ENCODE measurements at regions not wholly inside any gene's neighbourhood (a gene's known extent, or its start where the extent isn't known, plus 50 kb on each side); places are given as distances from the start of the nearest gene placed in this dataset.

DNA sequence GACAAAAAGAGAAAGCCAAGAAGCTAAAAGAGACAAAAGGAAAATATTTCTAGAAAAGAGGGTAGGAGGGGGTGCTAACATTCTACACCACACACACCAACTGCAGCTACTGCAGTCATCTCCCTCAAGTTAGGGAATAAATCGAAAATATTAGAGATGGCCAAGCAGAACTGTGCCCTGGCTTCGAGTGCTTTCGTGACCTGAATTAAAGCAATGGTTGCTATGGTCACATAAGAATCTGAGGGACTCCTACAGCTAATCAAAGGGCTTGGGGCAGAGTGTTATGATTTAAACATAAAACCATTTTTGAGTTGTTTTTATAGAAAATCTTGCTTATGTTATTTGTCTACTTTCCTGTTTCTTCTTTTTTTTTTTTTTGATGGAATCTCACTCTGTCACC, 159.6 kb upstream of the HNRNPA3 start:
- Histone ChIP-seq H3K4me1 (ENCODE audit: control insufficient read depth in 2 of 2, insufficient read depth in 2 of 2, low read length in 2 of 2) (no peaks in the 10 kb centered on the region), H3K4me3 (ENCODE audit: low read length) (no peak overlapping the region), H3K9me3 (ENCODE audit: control insufficient read depth in 2 of 3, low read length in 3 of 3) (no peaks in the 10 kb centered on the region), H3K36me3 (ENCODE audit: control insufficient read depth in 2 of 3, insufficient read depth in 3 of 3, low read length in 3 of 3) (no peaks in the 10 kb centered on the region), H3K27ac (ENCODE audit: low read depth, low read length) (no peak overlapping the region), H3K27me3 (ENCODE audit: control insufficient read depth in 2 of 2, insufficient read depth in 2 of 2, low read length in 2 of 2) (peaks cover 0 to 5% of the 10 kb centered on the region in 2 donors)
- no peak overlapping the region for H3K27ac Mint-ChIP-seq
- no peak for ATAC-seq
- H3K4me3 Mint-ChIP-seq = no peak overlapping the region
- peaks cover 0 to 33% (median 8%) of the 10 kb centered on the region in 5 donors for H3K27me3 Mint-ChIP-seq
- intact Hi-C loops (cut with micrococcal nuclease) = no loop called here
- no peak for DNase-seq
- ChIA-PET CTCF (interaction anchor here (1.4 kb wide), 1 partner anchor 9 kb away, joined by 3 read pairs; no protein-coding TSS in a partner anchor), POLR2A (no interaction called here)
- H3K9me3 Mint-ChIP-seq = peaks cover 0 to 3% (median 0%) of the 10 kb centered on the region in 11 donors
- no peaks in the 10 kb centered on the region for H3K4me1 Mint-ChIP-seq
- no peaks in the 10 kb centered on the region for H3K36me3 Mint-ChIP-seq

DNA sequence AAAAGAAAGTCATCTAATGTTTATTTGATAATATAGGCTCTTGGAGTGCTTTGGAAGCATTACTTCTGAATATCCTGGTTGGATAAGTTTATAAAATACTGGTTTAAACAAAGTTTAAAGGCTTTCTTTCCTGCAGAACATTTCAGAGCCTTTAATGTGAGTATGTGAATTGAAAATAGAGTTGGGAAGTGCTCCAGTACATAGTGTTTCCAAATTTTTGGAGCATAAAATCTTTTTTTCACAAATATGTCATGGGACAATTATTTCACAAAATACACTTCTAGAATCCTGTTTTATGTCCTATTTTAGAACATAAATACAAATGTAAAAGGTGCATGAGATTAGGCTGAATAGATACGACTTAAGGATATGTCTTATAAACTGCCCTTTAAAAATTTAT, 158.9 kb upstream of the HNRNPA3 start:
- ChIA-PET POLR2A (no interaction called here), CTCF (interaction anchor here (1.4 kb wide), 1 partner anchor 9 kb away, joined by 3 read pairs; no protein-coding TSS in a partner anchor)
- no peaks in the 10 kb centered on the region for H3K36me3 ChIP-seq (ENCODE audit: control insufficient read depth in 2 of 3, insufficient read depth in 3 of 3, low read length in 3 of 3)
- H3K9me3 Mint-ChIP-seq = peaks cover 0 to 3% (median 0%) of the 10 kb centered on the region in 11 donors
- H3K27ac ChIP-seq (ENCODE audit: low read depth, low read length) = no peak overlapping the region
- peaks cover 0 to 32% (median 8%) of the 10 kb centered on the region in 5 donors for H3K27me3 Mint-ChIP-seq
- H3K36me3 Mint-ChIP-seq = no peaks in the 10 kb centered on the region
- peaks cover 0 to 3% (median 0%) of the 10 kb centered on the region in 7 donors for H3K4me1 Mint-ChIP-seq
- H3K9me3 ChIP-seq (ENCODE audit: control insufficient read depth in 2 of 3, low read length in 3 of 3) = no peaks in the 10 kb centered on the region
- no peak for ATAC-seq
- intact Hi-C loops (cut with micrococcal nuclease) = no loop called here
- H3K4me3 Mint-ChIP-seq = no peak overlapping the region
- H3K27me3 ChIP-seq (ENCODE audit: control insufficient read depth in 2 of 2, insufficient read depth in 2 of 2, low read length in 2 of 2) = peaks cover 0 to 5% of the 10 kb centered on the region in 2 donors
- no peaks in the 10 kb centered on the region for H3K4me1 ChIP-seq (ENCODE audit: control insufficient read depth in 2 of 2, insufficient read depth in 2 of 2, low read length in 2 of 2)
- no peak overlapping the region for H3K27ac Mint-ChIP-seq
- DNase-seq = no peak
- H3K4me3 ChIP-seq (ENCODE audit: low read length) = no peak overlapping the region

DNA sequence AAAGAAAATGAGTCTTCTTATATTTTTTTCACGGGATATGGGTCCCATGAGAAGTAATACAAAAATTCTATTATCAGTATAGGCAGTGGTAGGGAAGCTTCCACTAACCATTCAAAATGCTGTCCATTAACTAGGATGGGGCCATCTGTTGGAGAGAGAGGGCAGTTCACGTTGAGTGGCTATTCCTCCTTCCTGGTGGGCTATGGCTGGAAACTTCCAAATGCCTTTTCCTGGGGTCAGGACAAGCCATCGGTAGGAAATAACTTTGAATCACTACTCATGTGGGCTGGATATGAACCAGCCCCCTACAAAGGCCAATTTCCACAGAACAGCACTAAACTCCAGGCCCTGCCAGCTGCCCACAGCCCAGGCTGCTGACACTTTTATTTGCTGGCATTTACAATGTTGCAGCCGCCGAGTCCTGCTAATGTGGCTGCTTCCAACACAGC, 156.1 kb upstream of the HNRNPA3 start:
- POLR2A ChIA-PET = no interaction called here

DNA sequence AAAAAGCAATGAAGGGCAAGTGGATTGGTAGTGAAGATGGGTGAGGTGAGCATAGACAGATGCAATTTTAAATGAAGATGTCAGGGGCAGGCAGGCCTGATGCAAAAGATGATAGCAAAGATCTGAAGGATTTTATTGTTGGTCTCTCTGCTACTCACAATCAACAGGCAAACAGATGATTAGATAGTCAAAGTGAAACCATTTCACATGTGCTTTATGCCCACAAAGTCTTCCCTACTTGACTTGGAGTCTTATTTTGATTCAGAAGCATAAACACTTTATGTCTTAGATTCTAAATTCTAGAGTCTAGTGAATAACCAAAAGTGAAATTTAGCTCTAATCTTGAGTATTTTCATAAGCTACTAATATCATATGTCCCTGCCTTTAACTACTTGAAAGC, 153.8 kb upstream of the HNRNPA3 start:
- peaks cover 3 to 10% (median 4%) of the 10 kb centered on the region in 5 donors for H3K27me3 Mint-ChIP-seq
- Histone ChIP-seq H3K36me3 (ENCODE audit: control insufficient read depth in 2 of 3, insufficient read depth in 3 of 3, low read length in 3 of 3) (no peaks in the 10 kb centered on the region), H3K9me3 (ENCODE audit: control insufficient read depth in 2 of 3, low read length in 3 of 3) (no peaks in the 10 kb centered on the region), H3K4me3 (ENCODE audit: low read length) (no peak overlapping the region), H3K27ac (ENCODE audit: low read depth, low read length) (no peak overlapping the region), H3K4me1 (ENCODE audit: control insufficient read depth in 2 of 2, insufficient read depth in 2 of 2, low read length in 2 of 2) (no peaks in the 10 kb centered on the region), H3K27me3 (ENCODE audit: control insufficient read depth in 2 of 2, insufficient read depth in 2 of 2, low read length in 2 of 2) (peaks cover 0 to 4% of the 10 kb centered on the region in 2 donors)
- intact Hi-C loops (cut with micrococcal nuclease) = no loop called here
- peak overlapping the region in 1 of 9 donors; percentile 7 for H3K27ac Mint-ChIP-seq
- H3K36me3 Mint-ChIP-seq = no peaks in the 10 kb centered on the region
- peaks cover 0 to 8% (median 0%) of the 10 kb centered on the region in 7 donors for H3K4me1 Mint-ChIP-seq
- no peak overlapping the region for H3K4me3 Mint-ChIP-seq
- H3K9me3 Mint-ChIP-seq = peaks cover 0 to 2% (median 0%) of the 10 kb centered on the region in 11 donors
- ATAC-seq = no peak
- DNase-seq = no peak
- CTCF ChIA-PET = interaction anchor here (0.7 kb wide), 1 partner anchor 8 kb away, joined by 6 read pairs; no protein-coding TSS in a partner anchor
- POLR2A ChIA-PET = no interaction called here

More for the DNA sequence above, 156.1 kb upstream of the HNRNPA3 start:
- Histone ChIP-seq H3K27me3 (ENCODE audit: control insufficient read depth in 2 of 2, insufficient read depth in 2 of 2, low read length in 2 of 2) (peaks cover 0 to 5% of the 10 kb centered on the region in 2 donors), H3K36me3 (ENCODE audit: control insufficient read depth in 2 of 3, insufficient read depth in 3 of 3, low read length in 3 of 3) (no peaks in the 10 kb centered on the region), H3K4me3 (ENCODE audit: low read length) (no peak overlapping the region), H3K4me1 (ENCODE audit: control insufficient read depth in 2 of 2, insufficient read depth in 2 of 2, low read length in 2 of 2) (no peaks in the 10 kb centered on the region), H3K27ac (ENCODE audit: low read depth, low read length) (no peak overlapping the region), H3K9me3 (ENCODE audit: control insufficient read depth in 2 of 3, low read length in 3 of 3) (no peaks in the 10 kb centered on the region)
- Mint-ChIP-seq H3K27ac (no peak overlapping the region), H3K4me3 (no peak overlapping the region), H3K4me1 (peaks cover 0 to 8% (median 0%) of the 10 kb centered on the region in 7 donors), H3K36me3 (no peaks in the 10 kb centered on the region), H3K9me3 (peaks cover 0 to 2% (median 0%) of the 10 kb centered on the region in 11 donors), H3K27me3 (peaks cover 0 to 12% (median 3%) of the 10 kb centered on the region in 5 donors)
- intact Hi-C loops (cut with micrococcal nuclease) = no loop called here
- ATAC-seq (no peak), DNase-seq (no peak)
- CTCF ChIA-PET = no interaction called here

DNA sequence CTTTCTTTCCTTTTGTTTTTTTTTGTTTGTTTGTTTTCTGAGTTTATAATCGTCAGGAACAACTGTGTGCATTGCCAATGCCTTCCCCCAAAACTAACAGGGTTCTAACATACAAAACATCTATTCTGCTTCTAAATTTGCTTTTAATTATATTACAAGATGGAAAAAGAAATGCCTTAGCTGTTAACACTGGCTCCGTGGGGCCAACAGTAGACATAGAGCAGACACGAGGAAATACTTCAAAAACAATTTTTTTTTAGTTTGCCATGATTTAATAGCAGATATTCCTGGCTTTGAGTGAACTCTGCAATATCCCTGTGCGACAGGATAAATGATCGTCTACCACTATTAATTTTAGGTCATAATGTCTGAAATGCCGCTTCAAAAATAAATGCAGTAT, 153.3 kb upstream of the HNRNPA3 start:
- H3K4me1 ChIP-seq (ENCODE audit: control insufficient read depth in 2 of 2, insufficient read depth in 2 of 2, low read length in 2 of 2) = no peaks in the 10 kb centered on the region
- no peak overlapping the region for H3K27ac ChIP-seq (ENCODE audit: low read depth, low read length)
- CTCF ChIA-PET = interaction anchor here (0.7 kb wide), 1 partner anchor 8 kb away, joined by 6 read pairs; no protein-coding TSS in a partner anchor
- Mint-ChIP-seq H3K4me1 (peaks cover 0 to 8% (median 0%) of the 10 kb centered on the region in 7 donors), H3K9me3 (peaks cover 0 to 2% (median 0%) of the 10 kb centered on the region in 11 donors), H3K4me3 (no peak overlapping the region), H3K36me3 (no peaks in the 10 kb centered on the region), H3K27me3 (peaks cover 3 to 11% (median 4%) of the 10 kb centered on the region in 5 donors), H3K27ac (no peak overlapping the region)
- no peak for DNase-seq
- no peaks in the 10 kb centered on the region for H3K36me3 ChIP-seq (ENCODE audit: control insufficient read depth in 2 of 3, insufficient read depth in 3 of 3, low read length in 3 of 3)
- H3K27me3 ChIP-seq (ENCODE audit: control insufficient read depth in 2 of 2, insufficient read depth in 2 of 2, low read length in 2 of 2) = no peaks in the 10 kb centered on the region
- no peak overlapping the region for H3K4me3 ChIP-seq (ENCODE audit: low read length)
- no peaks in the 10 kb centered on the region for H3K9me3 ChIP-seq (ENCODE audit: control insufficient read depth in 2 of 3, low read length in 3 of 3)
- POLR2A ChIA-PET = no interaction called here
- no peak for ATAC-seq
- intact Hi-C loops (cut with micrococcal nuclease) = no loop called here

DNA sequence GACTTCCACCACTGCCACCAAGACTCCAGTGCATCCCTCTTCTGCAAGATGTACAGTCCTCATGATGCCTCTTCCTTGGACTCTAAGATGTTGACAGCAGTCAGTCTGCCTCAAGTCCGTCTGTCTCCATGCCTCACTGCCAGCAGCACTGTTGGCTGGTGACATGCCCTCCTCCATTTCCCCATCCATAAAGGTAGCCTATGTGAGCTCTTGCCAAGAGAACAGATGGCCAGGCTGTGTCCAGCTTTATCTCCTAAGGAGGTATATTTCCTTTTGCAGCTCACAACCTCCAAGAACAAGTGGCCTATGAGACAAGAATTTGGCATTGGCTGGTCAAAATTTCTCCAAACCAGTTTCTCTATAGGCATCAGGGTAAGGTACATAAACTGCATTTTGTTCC, 149.3 kb upstream of the HNRNPA3 start:
- Histone ChIP-seq H3K4me1 (ENCODE audit: control insufficient read depth in 2 of 2, insufficient read depth in 2 of 2, low read length in 2 of 2) (no peaks in the 10 kb centered on the region), H3K27me3 (ENCODE audit: control insufficient read depth in 2 of 2, insufficient read depth in 2 of 2, low read length in 2 of 2) (no peaks in the 10 kb centered on the region), H3K27ac (ENCODE audit: low read depth, low read length) (no peak overlapping the region), H3K9me3 (ENCODE audit: control insufficient read depth in 2 of 3, low read length in 3 of 3) (no peaks in the 10 kb centered on the region), H3K36me3 (ENCODE audit: control insufficient read depth in 2 of 3, insufficient read depth in 3 of 3, low read length in 3 of 3) (no peaks in the 10 kb centered on the region), H3K4me3 (ENCODE audit: low read length) (no peak overlapping the region)
- peak overlapping the region in 1 of 10 donors; percentile 2 for H3K4me3 Mint-ChIP-seq
- H3K36me3 Mint-ChIP-seq = no peaks in the 10 kb centered on the region
- H3K27ac Mint-ChIP-seq = no peak overlapping the region
- DNase-seq (no peak), ATAC-seq (no peak)
- H3K4me1 Mint-ChIP-seq = peaks cover 0 to 8% (median 0%) of the 10 kb centered on the region in 7 donors
- H3K9me3 Mint-ChIP-seq = no peaks in the 10 kb centered on the region
- CTCF ChIA-PET = no interaction called here
- POLR2A ChIA-PET = no interaction called here
- intact Hi-C loops (cut with micrococcal nuclease) = no loop called here
- H3K27me3 Mint-ChIP-seq = peaks cover 4 to 17% (median 11%) of the 10 kb centered on the region in 5 donors

DNA sequence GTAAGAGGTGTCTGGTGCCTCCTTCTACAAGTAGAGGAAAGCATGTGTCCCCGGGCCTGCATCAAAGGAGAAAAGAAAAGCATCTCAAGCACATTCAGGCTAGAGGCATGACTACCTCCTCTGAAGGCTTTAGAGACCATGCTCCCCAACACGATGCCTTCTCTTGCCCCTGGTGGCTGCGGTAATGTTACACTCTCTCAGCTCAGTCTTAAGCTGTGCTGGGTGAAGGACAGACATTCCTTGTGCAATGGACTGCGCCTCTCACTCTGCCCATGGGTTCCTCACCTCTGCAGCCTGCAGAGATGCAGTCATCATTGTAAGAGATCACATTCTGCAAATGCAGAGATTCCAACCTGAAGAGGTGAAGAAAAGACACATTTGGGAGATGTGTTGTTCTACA, 148.2 kb upstream of the HNRNPA3 start:
- ChIA-PET CTCF (no interaction called here), POLR2A (no interaction called here)
- intact Hi-C loops (cut with micrococcal nuclease) = no loop called here
- ATAC-seq (no peak), DNase-seq (no peak)
- no peak overlapping the region for H3K27ac Mint-ChIP-seq
- H3K27me3 Mint-ChIP-seq = peaks cover 11 to 19% (median 15%) of the 10 kb centered on the region in 5 donors
- H3K4me3 Mint-ChIP-seq = no peak overlapping the region
- no peaks in the 10 kb centered on the region for H3K36me3 ChIP-seq (ENCODE audit: control insufficient read depth in 2 of 3, insufficient read depth in 3 of 3, low read length in 3 of 3)
- no peak overlapping the region for H3K4me3 ChIP-seq (ENCODE audit: low read length)
- no peaks in the 10 kb centered on the region for H3K27me3 ChIP-seq (ENCODE audit: control insufficient read depth in 2 of 2, insufficient read depth in 2 of 2, low read length in 2 of 2)
- H3K9me3 ChIP-seq (ENCODE audit: control insufficient read depth in 2 of 3, low read length in 3 of 3) = no peaks in the 10 kb centered on the region
- no peaks in the 10 kb centered on the region for H3K4me1 ChIP-seq (ENCODE audit: control insufficient read depth in 2 of 2, insufficient read depth in 2 of 2, low read length in 2 of 2)
- no peaks in the 10 kb centered on the region for H3K4me1 Mint-ChIP-seq
- no peaks in the 10 kb centered on the region for H3K36me3 Mint-ChIP-seq
- no peaks in the 10 kb centered on the region for H3K9me3 Mint-ChIP-seq
- H3K27ac ChIP-seq (ENCODE audit: low read depth, low read length) = no peak overlapping the region
